Retinal pigment epithelial cell (primary cell): ENCODE measurements at regions not wholly inside any gene's neighbourhood (a gene's known extent, or its start where the extent isn't known, plus 50 kb on each side); places are given as distances from the start of the nearest gene placed in this dataset.

ENCODE experiments used
- DNase-seq: peaks from one replicate; pipeline ENCODE4 v3.0.0-alpha.2; 2010; ENCODE audit warnings: low read depth
- H3K4me3 ChIP-seq: 2 replicates; pipeline ENCODE4 v1.5.1; 2011; ENCODE audit warnings: mild to moderate bottlenecking, low read length, control low read depth, moderate library complexity
- TF ChIP-seq, protein P1 (sequence below): conservative IDR thresholded peaks from 2 replicates; pipeline ENCODE4 v1.5.1; 2011; ENCODE audit warnings: low read depth, low read length, control low read depth, inconsistent platforms

DNA sequence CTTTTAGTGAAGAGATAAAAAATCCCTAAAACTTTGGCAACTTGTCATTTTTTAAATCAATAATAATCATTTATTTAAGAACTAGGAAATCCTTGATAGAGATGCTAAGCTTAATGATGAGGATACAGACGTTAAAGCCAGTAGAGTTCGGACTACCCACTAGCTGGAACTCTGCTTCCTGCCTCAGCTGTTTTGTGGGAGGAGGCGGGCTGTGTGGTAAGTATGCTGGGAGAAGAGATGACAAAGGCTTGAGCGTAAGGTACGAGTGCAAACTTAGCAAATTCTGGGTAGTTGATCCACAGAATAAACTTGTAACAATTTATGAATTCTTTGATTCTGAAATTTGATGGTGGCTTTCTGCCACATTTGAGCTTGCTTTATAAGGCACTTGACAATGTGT is 111.2 kb upstream of the NANOGP8 start:
- H3K4me3 ChIP-seq, result no peak overlapping the region
- TF ChIP-seq, protein P1, sequence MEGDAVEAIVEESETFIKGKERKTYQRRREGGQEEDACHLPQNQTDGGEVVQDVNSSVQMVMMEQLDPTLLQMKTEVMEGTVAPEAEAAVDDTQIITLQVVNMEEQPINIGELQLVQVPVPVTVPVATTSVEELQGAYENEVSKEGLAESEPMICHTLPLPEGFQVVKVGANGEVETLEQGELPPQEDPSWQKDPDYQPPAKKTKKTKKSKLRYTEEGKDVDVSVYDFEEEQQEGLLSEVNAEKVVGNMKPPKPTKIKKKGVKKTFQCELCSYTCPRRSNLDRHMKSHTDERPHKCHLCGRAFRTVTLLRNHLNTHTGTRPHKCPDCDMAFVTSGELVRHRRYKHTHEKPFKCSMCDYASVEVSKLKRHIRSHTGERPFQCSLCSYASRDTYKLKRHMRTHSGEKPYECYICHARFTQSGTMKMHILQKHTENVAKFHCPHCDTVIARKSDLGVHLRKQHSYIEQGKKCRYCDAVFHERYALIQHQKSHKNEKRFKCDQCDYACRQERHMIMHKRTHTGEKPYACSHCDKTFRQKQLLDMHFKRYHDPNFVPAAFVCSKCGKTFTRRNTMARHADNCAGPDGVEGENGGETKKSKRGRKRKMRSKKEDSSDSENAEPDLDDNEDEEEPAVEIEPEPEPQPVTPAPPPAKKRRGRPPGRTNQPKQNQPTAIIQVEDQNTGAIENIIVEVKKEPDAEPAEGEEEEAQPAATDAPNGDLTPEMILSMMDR, result no peak
- no peak for DNase-seq

DNA sequence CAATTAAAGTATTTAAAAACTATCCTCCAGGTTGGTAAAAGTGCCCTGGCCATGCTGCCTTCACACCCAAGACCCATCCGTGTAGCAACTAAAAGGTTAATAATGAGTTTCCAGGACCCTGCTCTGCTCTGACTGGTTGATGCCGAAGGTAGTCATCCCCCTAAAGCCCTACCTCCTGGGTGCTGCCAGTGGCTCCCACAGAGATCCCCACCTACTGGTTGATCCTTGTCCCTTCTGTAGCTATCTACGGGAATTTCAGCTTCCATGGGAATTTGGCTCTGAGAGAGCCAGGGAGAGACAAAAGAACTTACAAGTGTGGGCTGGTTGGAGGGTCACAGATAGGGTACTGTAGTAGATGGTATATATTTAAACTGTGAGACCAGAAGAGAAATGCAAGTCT is 110.6 kb upstream of the NANOGP8 start:
- DNase-seq, result no peak
- TF ChIP-seq, protein P1, result no peak
- H3K4me3 ChIP-seq, result no peak overlapping the region

DNA sequence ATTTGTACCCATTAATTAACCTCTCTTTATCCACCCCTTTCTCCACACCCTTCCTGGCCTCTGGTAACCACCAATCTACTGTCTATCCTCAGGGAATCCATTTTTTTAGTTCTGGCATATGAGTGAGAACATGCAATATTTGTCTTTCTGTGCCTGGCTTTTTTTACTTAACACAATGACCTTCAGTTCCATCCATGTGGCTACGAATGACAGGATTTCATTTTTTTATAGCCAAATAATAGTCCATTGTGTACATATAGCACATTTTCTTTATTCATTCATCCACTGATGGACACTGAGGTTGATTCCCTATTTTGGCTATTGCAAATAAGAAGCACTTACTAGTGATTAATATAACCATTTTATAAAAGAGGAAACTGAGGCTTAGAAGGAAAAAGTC is 109.9 kb upstream of the NANOGP8 start:
- no peak for DNase-seq
- TF ChIP-seq, protein P1, result no peak
- H3K4me3 ChIP-seq, result no peak overlapping the region

DNA sequence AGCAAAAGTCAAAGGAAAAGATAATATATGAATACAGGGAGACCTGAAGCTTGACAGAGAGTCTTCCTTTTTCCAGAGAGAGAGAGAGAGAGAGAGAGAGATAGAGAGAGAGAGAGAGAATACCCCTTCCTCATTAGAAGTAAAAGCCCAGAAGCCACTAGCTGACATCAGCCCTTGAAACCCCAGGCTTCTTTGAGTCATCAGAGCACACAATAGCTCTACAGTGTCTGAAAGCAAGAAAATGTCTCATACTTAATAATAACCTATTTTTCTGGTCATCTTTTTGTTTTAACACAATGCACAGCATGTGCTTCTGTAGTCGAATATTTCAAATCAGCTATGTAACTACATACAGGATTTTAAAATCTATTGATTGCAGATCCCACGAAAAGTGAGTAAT is 109.2 kb upstream of the NANOGP8 start:
- TF ChIP-seq, protein P1, result no peak
- H3K4me3 ChIP-seq, result no peak overlapping the region
- no peak for DNase-seq

DNA sequence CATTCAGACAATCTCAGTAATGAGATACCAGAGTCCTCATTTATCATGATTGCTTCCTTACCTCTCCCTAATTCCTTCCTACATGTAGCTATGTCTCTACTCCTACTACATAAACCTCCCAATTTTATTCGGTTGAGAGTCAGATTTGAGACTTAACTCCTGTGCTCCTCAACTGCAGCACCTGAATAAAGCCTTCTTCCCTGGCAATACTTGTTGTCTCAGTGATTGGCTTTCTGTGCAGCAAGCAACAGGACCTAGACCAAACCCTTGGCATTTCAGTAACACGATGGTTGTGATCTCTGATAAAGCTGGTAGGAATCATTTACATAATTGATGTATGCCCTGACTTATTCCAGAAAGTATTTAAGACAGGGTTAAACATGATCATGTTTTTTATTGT is 106.7 kb upstream of the NANOGP8 start:
- H3K4me3 ChIP-seq, result no peak overlapping the region
- TF ChIP-seq, protein P1, result no peak
- DNase-seq, result no peak

DNA sequence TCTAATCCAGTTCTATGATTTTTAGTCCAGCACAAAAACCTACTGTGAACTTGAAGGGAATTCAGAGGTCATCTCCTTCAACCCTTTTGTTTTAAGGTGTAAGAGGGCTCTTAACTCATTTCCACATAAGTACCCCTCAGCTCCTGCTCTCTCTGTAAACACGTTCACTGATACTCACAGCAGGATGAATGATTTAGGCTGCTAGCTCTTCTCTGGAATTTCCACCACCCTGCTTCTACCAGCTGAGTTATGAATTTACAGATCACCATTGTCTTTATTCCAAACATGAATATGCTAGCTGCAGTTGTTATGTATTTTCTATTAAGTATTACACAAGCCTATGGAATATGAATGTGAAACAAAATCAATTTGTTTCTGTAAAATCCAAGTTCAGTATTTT is 101.3 kb upstream of the NANOGP8 start:
- no peak for DNase-seq
- H3K4me3 ChIP-seq, result no peak overlapping the region
- TF ChIP-seq, protein P1, result no peak

DNA sequence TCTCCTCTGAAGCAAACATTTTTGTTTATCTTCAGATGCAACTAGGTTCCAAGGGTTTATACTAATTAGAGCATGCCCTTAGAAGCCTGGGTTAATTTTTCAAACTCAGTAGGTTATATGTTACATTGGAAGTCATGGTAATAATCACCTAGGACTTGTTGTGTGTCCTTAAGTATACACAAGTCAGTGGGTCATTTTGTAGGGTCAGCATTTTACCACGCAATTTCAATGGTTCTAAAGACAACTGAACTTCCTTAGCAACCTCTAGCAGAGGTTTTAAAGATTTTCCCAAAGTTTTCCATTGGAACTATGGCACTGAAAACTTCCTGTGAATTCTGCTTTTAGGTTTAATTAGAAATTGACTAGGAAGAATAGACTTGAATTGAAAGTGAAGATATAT is 99.6 kb upstream of the NANOGP8 start:
- TF ChIP-seq, protein P1, result no peak
- DNase-seq, result no peak
- H3K4me3 ChIP-seq, result no peak overlapping the region
